Right atrium auricular region (tissue), 2 donors: ENCODE measurements at regions not wholly inside any gene's neighbourhood (a gene's known extent, or its start where the extent isn't known, plus 50 kb on each side); places are given as distances from the start of the nearest gene placed in this dataset.
"Not testable (repeated sequence)": the region's sequence is repeated elsewhere in the genome, so short reads cannot be mapped to it uniquely, and the experiment has no call there.

Experiments
- DNase-seq: peaks from one replicate; pipeline ENCODE4 v3.0.0-alpha.2; 2019; ENCODE audit warnings: low spot score
- H3K27ac ChIP-seq, 2 donors: fragments of 200-600 bp; sonication (generic); 1 replicate in 1 of 2; 2 replicates in 1 of 2; pipeline ENCODE4 v1.5.1; 2016 to 2019
- H3K27me3 ChIP-seq, 2 donors: fragments of 200-600 bp; sonication (generic); one replicate each; pipeline versions ENCODE4 v1.5.1 to v1.6.0; 2017 to 2019
- H3K36me3 ChIP-seq: fragments of 200-600 bp; sonication (generic); one replicate; pipeline ENCODE4 v1.5.1; 2016
- H3K4me1 ChIP-seq, 2 donors: fragments of 200-600 bp; sonication (generic); one replicate each; pipeline versions ENCODE4 v1.5.1 to v1.6.0; 2017 to 2019
- H3K4me3 ChIP-seq, 2 donors: fragments of 200-600 bp; sonication (generic); 1 replicate in 1 of 2; 2 replicates in 1 of 2; pipeline ENCODE4 v1.5.1; 2017 to 2019; ENCODE audit warnings: mild to moderate bottlenecking in 1 of 2, moderate library complexity in 1 of 2
- H3K9me3 ChIP-seq, 2 donors: fragments of 200-600 bp; sonication (generic); one replicate each; pipeline ENCODE4 v1.5.1; 2019
- TF ChIP-seq, protein P1 (sequence below), 2 donors: fragments of 200-600 bp; sonication (generic); IDR thresholded peaks; one replicate each; pipeline ENCODE4 v1.5.1; 2019; ENCODE audit warnings: antibody characterized with exemption in 2 of 2

DNA sequence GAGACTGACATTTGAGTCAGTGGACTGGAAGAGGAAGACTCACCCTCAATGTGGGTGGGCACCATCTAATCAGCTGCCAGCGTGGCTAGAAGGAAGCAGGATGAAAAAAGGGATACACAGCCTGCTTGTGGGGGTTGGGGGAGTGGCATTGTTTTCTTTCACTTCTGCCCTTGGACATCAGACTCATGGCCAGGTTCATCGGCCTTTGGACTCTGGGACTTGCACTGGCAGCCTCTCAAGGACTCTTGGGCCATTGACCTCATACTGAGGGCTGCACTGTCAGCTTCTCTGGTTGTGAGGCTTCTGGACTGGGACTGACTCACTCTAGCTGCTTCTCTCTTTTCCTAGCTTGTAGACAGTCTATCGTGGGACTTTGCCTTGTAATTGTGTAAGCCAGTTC, 374.9 kb downstream of the TLE1 start:
- Histone ChIP-seq H3K27me3 (no peaks in the 10 kb centered on the region), H3K4me1 (no peaks in the 10 kb centered on the region), H3K36me3 (no peaks in the 10 kb centered on the region), H3K27ac (no peak overlapping the region), H3K9me3 (no peaks in the 10 kb centered on the region), H3K4me3 (no peak overlapping the region)
- TF ChIP-seq, protein P1, sequence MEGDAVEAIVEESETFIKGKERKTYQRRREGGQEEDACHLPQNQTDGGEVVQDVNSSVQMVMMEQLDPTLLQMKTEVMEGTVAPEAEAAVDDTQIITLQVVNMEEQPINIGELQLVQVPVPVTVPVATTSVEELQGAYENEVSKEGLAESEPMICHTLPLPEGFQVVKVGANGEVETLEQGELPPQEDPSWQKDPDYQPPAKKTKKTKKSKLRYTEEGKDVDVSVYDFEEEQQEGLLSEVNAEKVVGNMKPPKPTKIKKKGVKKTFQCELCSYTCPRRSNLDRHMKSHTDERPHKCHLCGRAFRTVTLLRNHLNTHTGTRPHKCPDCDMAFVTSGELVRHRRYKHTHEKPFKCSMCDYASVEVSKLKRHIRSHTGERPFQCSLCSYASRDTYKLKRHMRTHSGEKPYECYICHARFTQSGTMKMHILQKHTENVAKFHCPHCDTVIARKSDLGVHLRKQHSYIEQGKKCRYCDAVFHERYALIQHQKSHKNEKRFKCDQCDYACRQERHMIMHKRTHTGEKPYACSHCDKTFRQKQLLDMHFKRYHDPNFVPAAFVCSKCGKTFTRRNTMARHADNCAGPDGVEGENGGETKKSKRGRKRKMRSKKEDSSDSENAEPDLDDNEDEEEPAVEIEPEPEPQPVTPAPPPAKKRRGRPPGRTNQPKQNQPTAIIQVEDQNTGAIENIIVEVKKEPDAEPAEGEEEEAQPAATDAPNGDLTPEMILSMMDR (IDR thresholded peaks at IDR 0.05): no peak
- no peak for DNase-seq

DNA sequence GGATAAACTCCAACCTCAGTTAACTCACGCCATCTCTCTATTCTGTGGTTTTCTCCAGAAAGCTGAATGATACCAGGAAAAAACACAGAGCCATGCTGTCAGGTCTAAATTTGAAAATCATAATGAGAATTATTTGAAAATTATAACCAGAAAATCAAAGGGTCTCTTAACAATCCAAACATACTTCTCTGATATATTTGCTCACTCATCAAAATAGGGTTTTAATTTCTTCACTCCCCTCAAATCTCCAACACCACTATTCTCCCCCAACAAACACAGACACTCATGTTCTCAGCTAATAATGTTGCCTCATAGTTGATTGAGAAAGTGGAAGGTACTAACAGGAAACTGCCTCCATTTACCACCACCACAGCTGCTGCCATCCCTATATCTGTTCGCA, 375.5 kb downstream of the TLE1 start:
- H3K4me3 ChIP-seq: no peak overlapping the region
- no peak overlapping the region for H3K27ac ChIP-seq
- H3K4me1 ChIP-seq: no peaks in the 10 kb centered on the region
- H3K36me3 ChIP-seq: no peaks in the 10 kb centered on the region
- H3K9me3 ChIP-seq: no peaks in the 10 kb centered on the region
- TF ChIP-seq, protein P1 (IDR thresholded peaks at IDR 0.05): no peak
- DNase-seq: no peak
- H3K27me3 ChIP-seq: no peaks in the 10 kb centered on the region

DNA sequence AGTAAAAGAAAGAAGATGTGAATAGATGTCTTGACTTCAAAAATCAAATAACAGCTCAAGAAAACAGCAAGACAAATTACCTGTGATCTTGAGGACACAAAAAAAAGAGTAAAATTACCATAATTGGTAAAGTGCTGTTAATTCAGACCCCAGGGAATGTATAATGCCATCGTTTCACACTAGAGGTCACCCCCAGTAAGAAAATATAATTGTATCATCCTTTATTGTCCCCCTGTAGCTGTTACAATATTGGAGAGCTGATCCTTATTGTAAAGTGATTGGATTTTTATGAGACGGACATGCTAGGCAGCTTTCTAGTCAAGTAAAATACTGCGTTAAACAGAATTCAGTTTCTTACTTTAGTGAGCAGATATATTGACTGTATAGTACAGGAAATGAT, 377.0 kb downstream of the TLE1 start:
- TF ChIP-seq, protein P1 (IDR thresholded peaks at IDR 0.05): no peak
- no peak overlapping the region for H3K27ac ChIP-seq
- H3K4me3 ChIP-seq: no peak overlapping the region
- no peaks in the 10 kb centered on the region for H3K4me1 ChIP-seq
- no peaks in the 10 kb centered on the region for H3K36me3 ChIP-seq
- no peak for DNase-seq
- no peaks in the 10 kb centered on the region for H3K27me3 ChIP-seq
- H3K9me3 ChIP-seq: no peaks in the 10 kb centered on the region

DNA sequence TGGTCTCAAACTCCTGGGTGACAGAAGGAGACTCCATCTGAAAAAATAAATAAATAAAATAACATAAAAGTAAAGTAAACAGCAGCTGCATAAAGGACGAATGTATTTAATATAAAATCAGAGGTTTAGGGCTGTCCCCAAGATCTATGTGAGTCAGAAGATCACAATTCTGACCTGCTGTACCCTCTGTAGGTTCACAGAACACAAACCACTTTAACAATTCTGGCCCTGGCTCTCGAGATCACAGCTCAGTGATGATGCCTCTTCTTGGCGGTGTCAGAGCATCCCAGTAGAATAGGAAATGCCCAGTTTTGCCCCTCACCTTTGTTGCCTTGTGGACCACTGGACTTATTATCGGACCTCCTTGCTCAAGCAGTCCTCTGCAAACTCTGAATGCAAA, 380.9 kb downstream of the TLE1 start:
- Histone ChIP-seq H3K9me3 (no peaks in the 10 kb centered on the region), H3K27me3 (no peaks in the 10 kb centered on the region), H3K27ac (no peak overlapping the region), H3K36me3 (no peaks in the 10 kb centered on the region), H3K4me1 (no peaks in the 10 kb centered on the region), H3K4me3 (no peak overlapping the region)
- no peak for DNase-seq
- TF ChIP-seq, protein P1 (IDR thresholded peaks at IDR 0.05): no peak

DNA sequence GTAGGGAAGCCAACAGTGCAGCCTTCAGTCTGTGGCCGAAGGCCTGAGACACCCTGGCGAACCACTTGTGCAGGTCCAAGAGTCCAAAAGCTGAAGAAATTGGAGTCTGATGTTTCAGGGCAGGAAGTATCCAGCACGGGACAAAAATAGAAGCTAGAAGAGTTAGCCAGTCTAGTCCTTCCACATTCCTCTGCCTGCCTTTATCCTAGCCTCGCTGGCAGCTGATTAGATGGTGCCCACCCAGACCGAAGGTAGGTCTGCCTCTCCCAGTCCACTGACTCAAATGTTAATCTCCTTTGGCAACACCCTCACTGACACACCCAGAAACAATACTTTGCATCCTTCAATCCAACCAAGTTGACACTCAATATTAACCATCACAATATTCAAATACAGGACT, 381.6 kb downstream of the TLE1 start:
- not testable (repeated sequence) for H3K4me1 ChIP-seq, H3K36me3 ChIP-seq, H3K27ac ChIP-seq, H3K9me3 ChIP-seq, DNase-seq, H3K27me3 ChIP-seq, H3K4me3 ChIP-seq

DNA sequence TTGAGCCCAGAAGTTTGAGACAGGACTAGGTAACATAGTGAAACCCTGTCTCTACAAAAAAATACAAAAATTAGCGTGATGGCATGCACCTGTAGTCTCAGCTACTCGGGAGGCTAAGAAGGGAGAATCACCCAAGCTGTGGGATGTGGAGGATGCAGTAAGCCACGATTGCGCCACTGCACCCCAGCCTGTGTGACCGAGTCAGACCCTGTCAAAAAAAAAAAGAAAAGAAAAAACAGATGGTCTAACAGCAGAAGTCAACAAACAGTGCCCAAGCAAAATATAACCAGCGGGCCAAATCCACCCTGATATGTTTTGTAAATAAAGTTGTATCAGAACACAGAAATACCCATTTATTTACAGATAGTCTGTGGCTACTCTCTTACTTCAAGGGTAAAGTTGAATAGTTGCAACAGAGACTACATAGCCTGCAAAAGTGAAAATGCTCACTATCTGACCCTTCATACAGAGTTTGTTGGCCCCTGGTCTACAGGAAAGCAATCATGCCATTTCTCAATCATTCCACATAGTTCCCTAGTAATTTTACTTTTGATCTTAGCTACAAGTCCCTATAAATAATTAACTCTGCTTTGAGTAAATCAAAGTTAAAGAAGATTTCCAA, 383.7 kb downstream of the TLE1 start:
- H3K27ac ChIP-seq: no peak overlapping the region
- H3K9me3 ChIP-seq: peaks cover 0 to 5% of the 10 kb centered on the region in 2 donors
- no peaks in the 10 kb centered on the region for H3K27me3 ChIP-seq
- H3K36me3 ChIP-seq: no peaks in the 10 kb centered on the region
- no peaks in the 10 kb centered on the region for H3K4me1 ChIP-seq
- no peak overlapping the region for H3K4me3 ChIP-seq
- TF ChIP-seq, protein P1 (IDR thresholded peaks at IDR 0.05): no peak
- DNase-seq: no peak
